Activated CD4-positive, alpha-beta T cell treated with anti-CD3 and anti-CD28 coated beads, Interleukin-2, amount 50 U/mL, for 24 hours (primary cell): ENCODE measurements at regions not wholly inside any gene's neighbourhood (a gene's known extent, or its start where the extent isn't known, plus 50 kb on each side); places are given as distances from the start of the nearest gene placed in this dataset.
"Not testable (repeated sequence)": the region's sequence is repeated elsewhere in the genome, so short reads cannot be mapped to it uniquely, and the experiment has no call there.

ENCODE experiments used
- DNase-seq, 2 donors: peaks; one replicate each; pipeline ENCODE4 v3.0.0-alpha.2; 2020; ENCODE audit warnings: low read depth in 1 of 2, low spot score in 1 of 2

- DNase-seq, result no peak
These were observed 680.6 kb upstream of the C16orf82 start for GRCh38 chr16:26386096-26386495.

DNA sequence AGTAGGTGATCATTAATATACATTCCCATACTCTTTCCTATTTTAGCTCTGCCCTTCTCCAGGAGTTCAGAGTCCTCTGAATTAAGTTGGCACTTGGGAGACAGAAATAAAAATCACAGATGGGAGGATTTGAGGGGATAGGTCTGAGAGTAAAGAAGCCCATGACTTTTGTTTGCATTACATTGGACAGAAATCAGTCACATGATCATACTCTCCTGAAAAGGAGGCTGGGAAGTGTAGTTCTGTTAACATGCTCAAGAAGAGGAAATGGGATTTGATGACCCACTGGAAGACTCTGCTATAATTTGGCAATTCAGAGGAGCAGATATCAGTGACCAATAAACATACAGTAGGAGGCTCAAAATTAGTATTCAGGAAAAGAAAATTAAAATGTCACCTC, 674.9 kb upstream of the C16orf82 start:
- no peak for DNase-seq

DNA sequence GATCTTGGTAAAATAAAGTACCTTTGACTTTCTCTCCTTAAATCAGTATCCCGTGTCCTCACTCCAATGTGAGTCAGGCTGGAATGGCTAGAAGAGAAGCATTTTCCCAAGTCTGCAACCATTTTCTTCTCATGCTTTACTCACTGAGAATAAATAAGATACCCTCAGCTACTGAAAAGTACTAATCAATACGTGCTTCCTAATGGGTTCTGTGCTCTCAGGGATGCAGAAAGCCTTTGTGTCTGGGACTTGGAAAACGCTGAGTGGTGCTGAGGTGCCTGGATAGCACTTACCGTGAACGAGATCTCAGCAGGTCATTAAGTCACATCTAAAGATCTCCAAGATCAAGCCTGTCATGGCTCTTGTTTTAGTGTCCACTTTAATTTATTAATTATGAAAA, 672.3 kb upstream of the C16orf82 start:
- DNase-seq, result no peak

- DNase-seq, result no peak
These were observed 671.0 kb upstream of the C16orf82 start for GRCh38 chr16:26395700-26396099.

GRCh38 chr16:26396511-26397235, 670.1 kb upstream of the C16orf82 start:
- DNase-seq, result no peak

GRCh38 chr16:26413780-26414179, 652.9 kb upstream of the C16orf82 start:
- no peak for DNase-seq

GRCh38 chr16:26419458-26419857, 647.3 kb upstream of the C16orf82 start:
- not testable (repeated sequence) for DNase-seq

GRCh38 chr16:26430618-26431017, 636.1 kb upstream of the C16orf82 start:
- no peak for DNase-seq

DNA sequence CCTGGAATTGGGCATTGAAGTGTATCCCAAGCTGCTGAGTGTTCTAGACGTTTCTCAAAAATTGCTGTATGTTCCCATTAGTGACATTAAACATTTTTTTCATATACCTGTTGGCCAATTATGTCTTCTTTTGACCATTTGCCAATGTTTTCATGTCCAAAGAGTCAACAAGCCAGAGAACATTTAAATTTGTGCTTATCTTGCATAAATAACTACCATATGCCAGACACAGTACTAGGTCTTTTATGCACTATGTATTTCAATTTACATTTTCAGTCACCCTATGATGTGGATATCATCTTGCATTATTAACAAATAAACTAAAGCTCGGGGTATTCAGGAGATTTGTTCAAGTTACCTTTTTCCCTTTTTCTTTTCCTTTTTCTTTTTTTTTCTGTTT, 632.9 kb upstream of the C16orf82 start:
- DNase-seq, result no peak

DNA sequence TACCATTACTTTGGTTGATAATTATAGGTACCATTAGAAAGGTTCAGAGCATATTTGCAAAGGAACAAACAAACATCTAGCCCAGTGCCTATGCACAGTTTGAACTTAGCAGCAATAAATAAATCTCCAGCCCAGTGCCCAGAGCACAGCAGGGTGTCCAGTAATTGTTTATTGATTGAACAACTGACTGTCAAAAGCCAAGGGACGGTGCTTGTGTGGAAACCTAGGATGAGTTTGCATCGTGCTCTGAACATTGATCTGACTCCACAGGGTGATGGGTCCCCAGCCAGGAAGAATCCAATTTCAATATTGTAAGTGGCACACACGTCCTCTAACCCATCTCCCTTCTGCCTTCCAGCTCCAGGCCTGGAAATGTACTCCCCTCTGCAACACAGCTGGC, 625.5 kb upstream of the C16orf82 start:
- DNase-seq, result no peak

GRCh38 chr16:26442321-26442720, 624.4 kb upstream of the C16orf82 start:
- DNase-seq, result no peak

DNA sequence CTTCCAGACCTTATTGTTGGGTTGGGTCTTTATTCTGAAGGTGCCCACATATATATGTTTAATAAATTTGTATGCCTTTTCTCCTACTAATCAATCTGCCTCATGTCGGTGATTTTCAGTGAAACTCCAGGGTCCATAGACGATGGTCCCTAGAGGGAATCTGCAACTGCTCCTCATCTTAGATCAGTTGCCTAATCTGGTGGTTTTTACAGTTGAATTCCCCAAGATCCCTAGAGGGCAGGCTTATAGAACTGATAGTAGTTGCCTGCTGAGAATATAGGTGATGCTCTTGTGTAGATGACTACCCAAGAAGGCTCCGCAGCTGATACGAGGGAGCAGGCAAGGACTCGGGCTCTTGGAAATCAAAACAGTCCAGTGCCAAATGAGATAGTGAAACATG, 619.2 kb upstream of the C16orf82 start:
- DNase-seq, result no peak

GRCh38 chr16:26453215-26453614, 613.5 kb upstream of the C16orf82 start:
- DNase-seq, result no peak

GRCh38 chr16:26454102-26454501, 612.6 kb upstream of the C16orf82 start:
- no peak for DNase-seq

DNA sequence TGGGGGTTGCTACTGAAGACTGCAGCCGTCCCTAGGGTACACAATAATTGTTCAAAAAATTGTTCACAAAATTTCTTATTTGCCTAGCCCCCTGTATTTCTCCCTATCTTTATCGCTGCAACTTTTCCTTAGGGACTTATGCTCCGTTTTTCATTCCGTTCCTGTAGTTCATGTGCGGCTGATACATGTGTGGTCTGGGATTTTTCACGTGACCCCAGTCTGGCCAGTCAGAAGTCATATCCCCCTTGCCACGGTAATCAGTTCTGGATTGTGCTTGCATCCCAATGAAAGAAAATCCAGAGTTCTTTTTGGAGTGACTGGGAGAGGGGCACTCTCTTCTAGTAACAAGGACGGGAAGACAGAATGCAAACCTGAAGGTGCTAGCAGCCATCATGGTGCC, 610.7 kb upstream of the C16orf82 start:
- no peak for DNase-seq

- DNase-seq, result no peak
These were observed 609.6 kb upstream of the C16orf82 start for GRCh38 chr16:26457095-26457494.

DNA sequence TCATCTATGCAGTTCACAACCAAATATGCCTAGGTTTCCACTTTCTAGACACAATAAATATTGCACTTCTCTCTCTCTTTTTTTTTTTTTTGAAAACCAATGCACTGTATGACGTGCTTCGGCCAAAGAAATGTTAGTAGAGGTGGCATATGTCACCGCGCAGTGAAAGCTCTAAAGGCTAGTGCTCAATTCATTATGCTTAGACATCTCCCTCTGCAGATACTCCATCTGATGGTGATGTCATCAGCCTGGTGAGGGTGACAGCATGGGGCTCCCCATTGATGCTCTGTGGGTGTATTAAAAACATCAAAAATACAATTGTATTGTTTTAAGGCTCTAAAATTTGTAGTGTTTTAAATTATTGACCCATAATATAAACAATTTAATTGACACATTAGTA, 608.8 kb upstream of the C16orf82 start:
- DNase-seq, result no peak

GRCh38 chr16:26464576-26465266, 602.0 kb upstream of the C16orf82 start:
- no peak for DNase-seq

GRCh38 chr16:26474405-26474804, 592.3 kb upstream of the C16orf82 start:
- not testable (repeated sequence) for DNase-seq

DNA sequence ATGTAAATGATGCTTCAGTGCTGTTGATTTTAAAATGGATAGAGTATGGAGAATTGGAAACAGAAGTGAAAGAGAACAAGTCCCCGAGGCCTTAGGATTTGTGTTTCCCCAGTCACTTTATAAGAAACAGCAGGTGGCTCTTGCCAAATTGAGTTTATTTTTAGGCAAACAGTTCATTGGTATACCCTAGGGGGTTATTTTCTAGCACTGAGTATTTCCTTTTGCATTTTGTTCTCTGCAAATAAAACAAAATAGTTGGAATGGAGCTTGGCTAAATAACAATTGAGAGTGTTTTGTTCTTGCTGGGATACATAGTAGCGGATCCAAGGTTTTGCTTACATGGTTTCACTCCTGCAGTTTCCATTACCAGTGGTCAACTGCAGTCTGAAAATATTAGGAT, 591.1 kb upstream of the C16orf82 start:
- DNase-seq, result no peak

GRCh38 chr16:26491101-26491670, 575.5 kb upstream of the C16orf82 start:
- DNase-seq, result no peak

DNA sequence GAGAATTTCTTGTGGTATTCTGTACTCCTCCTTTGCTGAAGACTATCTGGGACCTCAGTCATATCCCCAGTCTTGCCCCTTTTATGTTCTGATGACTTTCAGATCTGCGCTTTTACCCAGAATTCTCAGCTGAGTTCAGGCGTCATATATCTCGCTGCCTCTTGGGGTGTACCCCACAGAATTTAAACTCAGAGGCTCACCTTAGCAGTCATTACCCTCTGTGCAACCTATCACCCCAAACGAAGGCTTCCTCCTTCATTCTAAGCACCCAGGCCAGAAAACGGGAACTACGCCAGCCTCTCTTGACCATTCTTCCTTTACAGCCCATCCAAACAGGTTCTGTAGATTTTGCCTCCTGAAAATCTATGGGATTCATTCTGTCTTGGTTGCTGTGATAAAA, 574.8 kb upstream of the C16orf82 start:
- no peak for DNase-seq

GRCh38 chr16:26493751-26494150, 573.0 kb upstream of the C16orf82 start:
- DNase-seq, result no peak
